ENCODE measurements at regions not wholly inside any gene's neighbourhood (a gene's known extent, or its start where the extent isn't known, plus 50 kb on each side); places are given as distances from the start of the nearest gene placed in this dataset.

- TF ChIP-seq ETV6 (CRISPR knock-in tag; IDR thresholded peaks at IDR 0.05) = no peak
- no peak for TF ChIP-seq TEAD1 (CRISPR knock-in tag; IDR thresholded peaks at IDR 0.05)
- no peak for TF ChIP-seq PRRX2 (CRISPR knock-in tag; IDR thresholded peaks at IDR 0.05)
- no peak for TF ChIP-seq NR3C1 (CRISPR knock-in tag; conservative IDR thresholded peaks at IDR 0.05; ENCODE audit: low read depth)
Measured at GRCh38 chr10:6776170-6776569, 196.1 kb upstream of the PRKCQ start (continued).

GRCh38 chr10:6774406-6774805 is 194.3 kb upstream of the PRKCQ start:
- H3K9me3 Mint-ChIP-seq = peaks cover 17% of the 10 kb centered on the region
- peaks cover 19% of the 10 kb centered on the region for H3K4me1 Mint-ChIP-seq
- H3K4me3 Mint-ChIP-seq = no peak overlapping the region
- ChIA-PET CTCF (no interaction called here), POLR2A (no interaction called here)
- no peak for TF ChIP-seq CDX4 (CRISPR knock-in tag; IDR thresholded peaks at IDR 0.05; ENCODE audit: borderline replicate concordance)
- DNase-seq (ENCODE audit: low spot score) (no peak), ATAC-seq (no peak)
- peaks cover 32% of the 10 kb centered on the region for H3K27me3 Mint-ChIP-seq (ENCODE audit: low read depth)
- no peak overlapping the region for H3K27ac Mint-ChIP-seq
- peaks cover 11% of the 10 kb centered on the region for H3K36me3 Mint-ChIP-seq

- ATAC-seq = no peak
- peaks cover 6% of the 10 kb centered on the region; the same call in 1 of the 2 replicates for H3K36me3 Mint-ChIP-seq
- ChIA-PET CTCF (interaction anchor here (1.0 kb wide), 1 partner anchor 11 kb away, joined by 4 read pairs; no protein-coding TSS in a partner anchor), POLR2A (no interaction called here)
- TF ChIP-seq NR1H2 (CRISPR knock-in tag; IDR thresholded peaks at IDR 0.05) (no peak), ZNF317 (CRISPR knock-in tag; IDR thresholded peaks at IDR 0.05; ENCODE audit: borderline replicate concordance, low read depth) (no peak), FOXP4 (CRISPR knock-in tag; IDR thresholded peaks at IDR 0.05) (no peak), ZNF219 (CRISPR knock-in tag; IDR thresholded peaks at IDR 0.05; ENCODE audit: borderline replicate concordance) (no peak), SMAD3 (CRISPR knock-in tag; IDR thresholded peaks at IDR 0.05; ENCODE audit: borderline replicate concordance) (no peak), TEAD4 (CRISPR knock-in tag; IDR thresholded peaks at IDR 0.05) (no peak), ZNF425 (CRISPR knock-in tag; conservative IDR thresholded peaks at IDR 0.05) (no peak), ZNF416 (CRISPR knock-in tag; IDR thresholded peaks at IDR 0.05) (no peak), CDX4 (CRISPR knock-in tag; IDR thresholded peaks at IDR 0.05; ENCODE audit: borderline replicate concordance) (no peak), FOXP1 (CRISPR knock-in tag; IDR thresholded peaks at IDR 0.05; ENCODE audit: borderline replicate concordance) (no peak), HMGXB4 (CRISPR knock-in tag; IDR thresholded peaks at IDR 0.05) (no peak), FOXJ3 (CRISPR knock-in tag; IDR thresholded peaks at IDR 0.05; ENCODE audit: borderline replicate concordance) (no peak), CREM (CRISPR knock-in tag; IDR thresholded peaks at IDR 0.05) (no peak), USF1 (CRISPR knock-in tag; IDR thresholded peaks at IDR 0.05) (no peak), USF2 (CRISPR knock-in tag; IDR thresholded peaks at IDR 0.05) (no peak)
- no peak for DNase-seq (ENCODE audit: low spot score)
- peaks cover 9% of the 10 kb centered on the region for H3K9me3 Mint-ChIP-seq
- H3K4me1 Mint-ChIP-seq = peaks cover 14% of the 10 kb centered on the region
- peaks cover 19% of the 10 kb centered on the region for H3K27me3 Mint-ChIP-seq (ENCODE audit: low read depth)
- H3K27ac Mint-ChIP-seq = no peak overlapping the region
- no peak overlapping the region for H3K4me3 Mint-ChIP-seq
Measured at GRCh38 chr10:6771331-6771730, 191.3 kb upstream of the PRKCQ start.
